Gastrocnemius medialis (tissue), 4 donors: ENCODE measurements at regions not wholly inside any gene's neighbourhood (a gene's known extent, or its start where the extent isn't known, plus 50 kb on each side); places are given as distances from the start of the nearest gene placed in this dataset.

Experiments used
- CTCF ChIP-seq, 5 experiments: fragments of 450-650 bp in 3 of 5; fragments of 200-600 bp in 2 of 5; sonication (generic) in 2 of 5; IDR thresholded peaks in 4 of 5; conservative IDR thresholded peaks in 1 of 5; 1 replicate in 4 of 5; 2 replicates in 1 of 5; pipeline ENCODE4 v1.5.1; 2016 to 2019; ENCODE audit warnings: antibody characterized with exemption in 5 of 5, mild to moderate bottlenecking in 3 of 5, moderate library complexity in 3 of 5
- POLR2A ChIP-seq, 2 donors: fragments of 450-650 bp; IDR thresholded peaks; one replicate each; pipeline ENCODE4 v1.6.1; 2017; ENCODE audit warnings: antibody characterized with exemption in 2 of 2, mild to moderate bottlenecking in 2 of 2, moderate library complexity in 2 of 2

- TF ChIP-seq CTCF (IDR thresholded peaks at IDR 0.05 in 4 of 5, conservative IDR thresholded peaks at IDR 0.05 in 1 of 5) (no peak), POLR2A (IDR thresholded peaks at IDR 0.05) (no peak)
These were observed 508.9 kb downstream of the CDH26 start for GRCh38 chr20:60467078-60467477.
